NCI-H524 (cell line): ENCODE measurements at regions not wholly inside any gene's neighbourhood (a gene's known extent, or its start where the extent isn't known, plus 50 kb on each side); places are given as distances from the start of the nearest gene placed in this dataset.
A peak's percentile ranks its signal among the peaks of the same experiment; 100 is the strongest.
"Not testable (repeated sequence)": the region's sequence is repeated elsewhere in the genome, so short reads cannot be mapped to it uniquely, and the experiment has no call there.

Source experiments
- DNase-seq, 2 experiments: peaks; one replicate each; lab custom pipeline; 2025; lab: John Stamatoyannopoulos, UW

DNA sequence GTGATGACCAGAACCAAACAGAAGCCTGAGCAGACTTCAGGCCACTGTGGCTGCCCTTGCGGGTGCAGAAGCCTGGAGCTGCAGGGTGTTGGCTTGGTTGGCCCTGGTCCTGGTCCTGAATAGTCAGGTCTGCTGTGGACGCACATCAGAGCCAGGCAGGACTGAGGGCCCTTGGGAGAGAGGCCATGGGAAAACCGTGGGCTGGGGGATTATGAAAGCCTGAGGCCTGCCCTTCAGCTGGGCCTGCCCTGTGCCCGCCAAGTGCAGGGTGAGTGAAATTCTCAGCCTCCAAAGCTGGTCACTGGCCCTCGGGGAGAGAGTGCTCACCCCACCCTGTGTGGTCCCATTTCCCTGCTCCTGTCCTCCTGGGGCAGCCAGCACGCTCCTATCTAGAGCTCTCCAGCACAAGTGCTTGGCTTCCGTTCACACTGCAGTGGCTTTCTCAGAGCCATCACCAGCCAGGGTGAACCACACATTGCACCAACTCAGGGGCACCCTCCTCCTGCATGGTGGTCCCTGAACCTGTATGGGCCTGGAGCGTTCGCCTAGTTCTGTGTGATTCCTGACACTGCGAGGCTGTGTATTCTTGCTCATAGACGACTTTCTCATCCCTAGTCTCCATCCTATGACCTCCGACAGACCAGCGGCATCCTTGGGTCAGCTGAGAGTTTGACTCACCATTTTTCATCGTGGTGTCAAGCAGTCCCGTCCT is 146.1 kb downstream of the TTLL2 start:
- DNase-seq = no peak

- DNase-seq = no peak
Observed at GRCh38 chr6:167471548-167471930, 146.7 kb downstream of the TTLL2 start.

DNA sequence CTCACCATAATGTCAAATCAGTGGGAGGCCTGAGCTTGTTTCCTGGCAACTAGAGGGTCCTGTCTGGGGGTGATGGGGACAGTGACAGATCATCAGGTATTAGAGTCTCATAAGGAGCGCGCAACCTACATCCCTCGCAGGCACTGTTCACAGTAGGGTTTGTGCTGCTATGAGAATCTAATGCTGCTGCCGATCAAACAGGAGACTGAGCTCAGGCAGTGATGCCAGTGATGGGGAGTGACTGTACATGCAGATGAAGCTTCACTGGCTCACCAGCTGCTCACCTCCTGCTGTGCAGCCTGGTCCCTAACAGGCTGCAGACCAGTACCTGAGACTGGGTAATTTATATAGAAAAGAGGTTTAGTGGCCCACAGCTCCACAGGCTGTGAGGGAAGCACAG is 147.3 kb downstream of the TTLL2 start:
- DNase-seq = peak; percentile 42 to 83

DNA sequence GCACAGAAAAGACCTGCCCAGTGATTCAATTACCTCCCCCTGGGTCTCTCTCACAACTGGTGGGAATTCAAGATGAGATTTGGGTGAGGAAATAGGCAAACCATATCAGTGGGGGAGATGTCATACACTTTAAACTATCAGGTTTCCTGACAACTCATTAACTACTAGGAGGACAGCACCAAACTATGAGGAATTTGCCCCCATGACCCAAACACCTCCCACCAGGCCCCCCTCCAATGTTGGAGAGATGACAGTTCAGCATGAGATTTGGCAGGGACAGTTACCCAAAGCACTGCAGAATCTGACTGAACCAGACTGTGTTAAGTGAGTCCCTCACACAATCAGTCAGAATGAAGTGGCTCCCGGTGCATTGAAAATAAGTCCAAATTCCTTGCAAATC is 148.0 kb downstream of the TTLL2 start:
- DNase-seq = no peak

DNA sequence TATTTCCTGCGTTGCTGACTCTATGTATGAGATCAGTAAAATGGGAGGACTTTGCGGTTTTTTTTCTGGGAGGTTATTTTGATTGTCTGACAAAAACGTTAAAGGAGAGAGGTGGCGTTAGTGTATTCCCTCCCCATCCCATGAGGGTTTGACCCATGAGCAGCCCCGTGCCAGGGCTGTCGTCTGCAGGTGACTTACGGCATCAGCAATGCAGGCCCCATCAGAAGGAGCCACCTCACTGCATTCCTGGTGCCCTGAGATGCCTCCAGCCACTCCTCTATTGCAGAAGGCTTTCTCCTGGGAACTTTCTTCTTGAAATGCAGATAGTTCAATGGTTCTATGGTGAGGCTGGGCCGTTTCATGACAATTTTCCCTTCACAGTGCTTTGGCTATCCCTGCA is 149.3 kb downstream of the TTLL2 start:
- no peak for DNase-seq

DNA sequence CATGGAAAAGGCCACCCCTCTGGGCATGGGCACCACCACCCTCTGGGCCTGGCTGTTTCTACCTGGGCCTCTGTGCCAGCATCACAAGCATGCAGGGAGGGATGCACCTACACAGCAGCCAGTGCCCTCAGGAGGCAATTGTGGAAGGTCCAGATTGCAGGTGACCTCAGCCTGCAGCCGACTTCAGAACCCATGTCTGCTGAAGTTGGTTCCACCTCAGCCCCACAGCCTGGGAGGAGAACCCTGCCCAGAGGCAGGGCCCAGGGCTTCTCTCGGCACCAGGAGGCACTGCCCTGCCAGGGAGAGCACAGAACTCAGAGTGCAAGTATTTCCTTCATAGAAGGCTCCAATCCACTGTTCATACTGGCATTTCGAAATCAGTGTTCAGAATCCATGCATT is 149.8 kb downstream of the TTLL2 start:
- DNase-seq = no peak

GRCh38 chr6:167475947-167476346 is 151.1 kb downstream of the TTLL2 start:
- peak; percentile 35 to 62 for DNase-seq

DNA sequence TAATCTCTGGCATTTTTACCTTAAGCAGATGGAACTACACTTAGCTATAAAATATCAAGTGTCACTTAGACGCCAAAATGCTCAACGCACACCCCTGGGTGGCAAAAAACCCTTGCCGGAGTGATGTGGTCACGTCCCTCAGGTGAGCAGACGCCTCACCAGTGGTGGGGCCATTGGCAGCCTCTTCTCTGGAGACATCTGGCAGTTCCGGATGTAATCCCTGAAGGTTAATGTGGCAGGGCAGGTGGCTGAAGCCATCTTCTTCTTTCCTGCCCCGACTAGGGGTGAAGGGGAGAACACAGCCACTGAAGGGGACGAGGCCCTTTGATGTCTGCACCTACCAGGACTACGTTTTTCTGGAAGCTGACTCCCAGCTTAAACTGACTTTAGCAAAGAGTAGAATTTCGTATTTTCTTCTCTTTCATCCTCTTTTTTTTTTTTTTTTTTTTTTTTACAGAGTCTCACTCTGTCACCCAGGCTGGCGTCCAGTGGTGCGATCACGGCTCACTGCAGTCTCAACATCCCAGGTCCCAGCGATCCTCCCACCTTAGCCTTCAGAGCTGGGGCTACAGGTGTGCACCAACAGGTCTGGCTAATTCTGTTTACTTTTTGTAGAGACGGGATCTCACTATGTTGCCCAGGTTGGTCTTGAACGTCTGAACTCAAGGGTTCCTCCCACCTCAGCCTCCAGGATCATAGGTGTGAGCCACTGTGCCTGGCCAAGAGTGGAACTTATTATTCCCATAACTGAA is 152.1 kb downstream of the TTLL2 start:
- DNase-seq = peak in 1 of 2 experiments; percentile 26

DNA sequence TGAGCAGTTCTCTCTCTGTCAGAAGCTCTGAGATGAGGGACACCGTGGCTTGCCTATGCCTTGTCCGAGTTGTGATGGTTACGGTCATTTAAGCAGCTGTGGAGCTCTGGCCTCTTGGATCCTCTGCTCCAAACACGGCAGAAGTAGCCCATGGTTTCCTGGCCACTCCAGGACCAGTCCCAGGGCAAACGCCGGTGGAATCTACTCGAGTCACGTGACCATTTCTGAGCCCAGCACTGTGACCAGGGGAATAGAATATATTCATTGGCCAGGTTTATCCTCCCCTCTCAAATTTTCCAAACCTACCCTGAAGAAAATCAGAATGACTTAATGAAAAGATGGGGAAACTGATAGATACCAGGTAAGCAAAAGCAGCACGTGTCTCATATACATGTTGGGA is 152.8 kb downstream of the TTLL2 start:
- DNase-seq = no peak

DNA sequence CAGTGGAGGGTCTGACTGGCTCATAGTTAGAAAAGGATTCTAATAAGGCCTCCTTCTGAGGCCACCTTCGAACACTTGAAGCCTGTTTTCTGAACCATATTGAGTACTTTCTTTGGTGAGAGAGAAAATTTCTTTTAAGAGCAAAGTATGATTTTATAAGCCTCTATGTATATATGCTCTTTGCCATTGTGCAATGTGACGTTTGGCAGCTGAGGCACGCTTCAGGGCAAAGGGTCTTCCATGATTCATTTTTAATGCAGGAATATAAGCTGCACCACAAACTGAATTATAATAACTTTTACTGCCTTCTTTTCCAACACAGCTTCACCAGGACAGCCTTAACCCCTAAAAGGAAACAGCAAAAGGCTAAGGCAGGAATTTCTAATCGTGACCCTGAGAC is 154.4 kb downstream of the TTLL2 start:
- no peak for DNase-seq

- DNase-seq = no peak
Observed at GRCh38 chr6:167479901-167480648, 155.2 kb downstream of the TTLL2 start.

DNA sequence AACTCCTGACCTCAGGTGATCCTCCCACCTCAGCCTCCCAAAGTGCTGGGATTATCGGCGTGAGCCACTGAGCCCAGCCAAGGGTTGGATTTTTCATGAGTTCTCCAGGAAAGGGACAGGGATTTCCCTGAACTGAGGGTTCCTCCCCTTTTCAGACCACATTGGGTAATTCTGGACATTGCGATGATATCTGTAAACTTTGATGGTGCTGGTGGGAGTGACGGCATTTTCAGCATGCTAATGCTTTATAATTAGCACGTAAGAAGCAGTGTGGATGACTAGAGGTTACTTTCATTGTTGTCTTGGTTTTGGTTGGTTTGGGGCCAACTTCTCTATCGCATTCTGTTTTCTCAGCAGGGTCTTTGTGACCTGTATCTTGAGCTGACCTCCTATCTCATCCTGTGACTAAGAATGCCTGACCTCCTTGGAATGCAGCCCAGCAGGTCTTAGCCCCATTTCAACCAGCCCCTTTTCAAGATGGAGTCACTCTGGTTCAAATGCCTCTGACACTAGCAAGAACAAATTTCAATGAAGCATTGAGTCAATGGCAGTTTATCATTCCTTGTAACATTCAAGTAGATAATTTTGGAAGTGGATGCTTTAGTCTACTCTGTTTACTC is 156.5 kb downstream of the TTLL2 start:
- DNase-seq = no peak

DNA sequence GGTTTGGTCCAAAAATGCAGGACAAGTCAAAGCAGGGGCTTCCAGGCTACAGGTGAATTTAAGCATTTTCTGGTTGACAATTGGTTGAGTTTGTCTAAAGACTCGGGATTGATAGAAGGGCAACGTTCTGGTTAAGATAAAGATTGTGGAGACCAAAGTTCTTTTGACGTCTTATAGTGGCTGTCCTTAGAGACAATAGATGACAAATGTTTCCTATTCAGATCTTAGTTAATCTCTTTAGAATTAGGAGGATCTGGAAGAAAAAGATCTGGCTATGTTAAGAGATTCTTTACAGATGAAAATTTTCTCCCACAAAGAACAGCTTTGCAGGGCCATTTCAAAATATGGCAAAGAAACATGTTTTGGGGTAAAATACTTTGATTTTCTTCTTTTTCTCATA is 157.9 kb downstream of the TTLL2 start:
- DNase-seq = not testable (repeated sequence)

- DNase-seq = peak; percentile 8 to 62
Observed at GRCh38 chr6:167485186-167485978, 160.5 kb downstream of the TTLL2 start.

- no peak for DNase-seq
Observed at GRCh38 chr6:167487749-167488664, 163.1 kb downstream of the TTLL2 start.

GRCh38 chr6:167491438-167492099 is 166.7 kb downstream of the TTLL2 start:
- DNase-seq = no peak

DNA sequence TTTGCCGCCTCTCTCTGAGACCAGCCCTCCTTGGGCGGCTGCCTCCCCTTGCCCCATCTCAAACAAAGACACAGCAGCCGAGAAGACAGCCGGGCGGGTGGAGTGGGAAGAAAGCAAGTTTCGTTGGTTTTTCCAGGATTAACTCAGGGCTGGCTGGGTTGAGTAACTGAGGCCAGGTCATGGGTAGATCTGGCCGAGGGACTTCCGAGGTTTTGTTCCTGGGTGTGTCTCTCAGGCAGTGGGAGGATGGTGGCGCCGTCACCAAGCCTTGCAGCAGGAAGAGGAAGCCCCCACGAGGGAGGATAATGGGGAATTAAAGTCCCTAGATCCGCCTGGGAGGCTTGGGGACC is 167.2 kb downstream of the TTLL2 start:
- no peak for DNase-seq

- DNase-seq = no peak
Observed at GRCh38 chr6:167493310-167493709, 168.4 kb downstream of the TTLL2 start.

- DNase-seq = no peak
Observed at GRCh38 chr6:167493976-167494697, 169.3 kb downstream of the TTLL2 start.
